Prostate gland (tissue), 2 donors: ENCODE measurements at regions not wholly inside any gene's neighbourhood (a gene's known extent, or its start where the extent isn't known, plus 50 kb on each side); places are given as distances from the start of the nearest gene placed in this dataset.

ENCODE experiments used
- POLR2A ChIP-seq: fragments of 450-650 bp; IDR thresholded peaks from one replicate; pipeline ENCODE4 v1.6.1; 2016; ENCODE audit warnings: antibody characterized with exemption, mild to moderate bottlenecking
- TF ChIP-seq, protein P1 (sequence below), 4 experiments: fragments of 200-600 bp in 2 of 4; fragments of 450-650 bp in 2 of 4; sonication (generic) in 2 of 4; IDR thresholded peaks; 1 replicate in 3 of 4; 2 replicates in 1 of 4; pipeline ENCODE4 v1.5.1; 2016 to 2019; ENCODE audit warnings: antibody characterized with exemption in 4 of 4, mild to moderate bottlenecking in 2 of 4, moderate library complexity in 2 of 4

DNA sequence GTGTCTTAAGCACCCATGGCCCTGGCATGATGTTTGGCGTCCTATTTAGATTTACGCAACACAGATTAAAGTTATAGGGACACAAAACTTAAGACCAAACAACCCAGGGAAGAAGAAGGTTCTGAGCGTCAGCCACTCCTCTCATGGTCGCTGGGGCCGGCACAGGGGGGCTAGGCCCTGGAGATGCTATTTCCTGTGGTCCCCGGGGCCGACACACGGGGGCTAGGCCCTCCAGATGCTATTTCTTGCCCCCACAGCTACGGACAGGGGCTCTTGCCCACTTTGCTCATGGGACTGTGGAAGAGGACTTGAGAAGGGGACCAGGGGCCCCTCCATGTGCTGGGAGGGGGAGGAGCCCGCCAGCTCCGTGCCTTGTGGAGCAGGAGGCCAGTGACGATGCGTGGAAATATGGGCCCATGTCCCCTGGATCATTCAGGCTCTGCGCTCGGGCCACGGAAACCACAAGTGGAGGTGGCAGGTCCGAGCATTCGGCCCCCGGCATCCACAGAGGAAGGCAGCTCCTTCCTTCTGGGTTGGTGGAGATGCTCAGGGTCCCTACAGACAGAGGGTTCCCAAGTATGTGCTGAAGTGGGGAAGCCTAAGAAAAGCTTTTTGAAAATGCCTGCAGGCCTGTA, 711.1 kb downstream of the BRD1 start:
- TF ChIP-seq, protein P1, sequence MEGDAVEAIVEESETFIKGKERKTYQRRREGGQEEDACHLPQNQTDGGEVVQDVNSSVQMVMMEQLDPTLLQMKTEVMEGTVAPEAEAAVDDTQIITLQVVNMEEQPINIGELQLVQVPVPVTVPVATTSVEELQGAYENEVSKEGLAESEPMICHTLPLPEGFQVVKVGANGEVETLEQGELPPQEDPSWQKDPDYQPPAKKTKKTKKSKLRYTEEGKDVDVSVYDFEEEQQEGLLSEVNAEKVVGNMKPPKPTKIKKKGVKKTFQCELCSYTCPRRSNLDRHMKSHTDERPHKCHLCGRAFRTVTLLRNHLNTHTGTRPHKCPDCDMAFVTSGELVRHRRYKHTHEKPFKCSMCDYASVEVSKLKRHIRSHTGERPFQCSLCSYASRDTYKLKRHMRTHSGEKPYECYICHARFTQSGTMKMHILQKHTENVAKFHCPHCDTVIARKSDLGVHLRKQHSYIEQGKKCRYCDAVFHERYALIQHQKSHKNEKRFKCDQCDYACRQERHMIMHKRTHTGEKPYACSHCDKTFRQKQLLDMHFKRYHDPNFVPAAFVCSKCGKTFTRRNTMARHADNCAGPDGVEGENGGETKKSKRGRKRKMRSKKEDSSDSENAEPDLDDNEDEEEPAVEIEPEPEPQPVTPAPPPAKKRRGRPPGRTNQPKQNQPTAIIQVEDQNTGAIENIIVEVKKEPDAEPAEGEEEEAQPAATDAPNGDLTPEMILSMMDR (IDR thresholded peaks at IDR 0.05), result no peak
- no peak for TF ChIP-seq POLR2A
